HFF-Myc (cell line): ENCODE measurements at regions not wholly inside any gene's neighbourhood (a gene's known extent, or its start where the extent isn't known, plus 50 kb on each side); places are given as distances from the start of the nearest gene placed in this dataset.

Source experiments
- DNase-seq: peaks from one replicate; pipeline ENCODE4 v3.0.0-alpha.2; 2011; ENCODE audit warnings: low read depth; ENCODE audit errors: extremely low read depth
- H3K4me3 ChIP-seq: replicated peaks from 2 replicates; pipeline ENCODE4 v1.5.1; 2011; ENCODE audit warnings: low read depth, mild to moderate bottlenecking, control low read depth, low read length
- TF ChIP-seq, protein P1 (sequence below): IDR thresholded peaks from 2 replicates; pipeline ENCODE4 v1.5.1; 2012; ENCODE audit warnings: mild to moderate bottlenecking, low read depth, low read length, control low read depth; ENCODE audit errors: missing control alignments

DNA sequence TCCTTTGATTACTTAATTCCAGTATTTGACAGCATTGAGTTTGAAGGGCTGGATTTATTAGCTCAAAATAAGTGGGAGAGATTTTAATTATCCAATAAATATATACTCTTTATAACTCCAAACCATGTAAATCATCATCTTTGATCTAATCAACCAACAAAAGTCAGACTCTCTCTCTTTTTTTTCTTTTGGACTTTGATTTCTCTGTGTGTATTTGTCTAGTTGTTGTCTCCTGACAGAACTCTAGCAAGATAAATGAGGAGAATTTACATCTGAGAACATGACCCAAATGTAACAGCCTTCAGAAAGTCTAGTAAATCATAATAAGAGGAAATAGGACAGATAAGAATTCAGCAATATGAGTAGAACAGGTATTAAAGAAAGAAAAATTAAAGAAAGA is 567.1 kb downstream of the PPARGC1A start:
- H3K4me3 ChIP-seq, result no peak overlapping the region

DNA sequence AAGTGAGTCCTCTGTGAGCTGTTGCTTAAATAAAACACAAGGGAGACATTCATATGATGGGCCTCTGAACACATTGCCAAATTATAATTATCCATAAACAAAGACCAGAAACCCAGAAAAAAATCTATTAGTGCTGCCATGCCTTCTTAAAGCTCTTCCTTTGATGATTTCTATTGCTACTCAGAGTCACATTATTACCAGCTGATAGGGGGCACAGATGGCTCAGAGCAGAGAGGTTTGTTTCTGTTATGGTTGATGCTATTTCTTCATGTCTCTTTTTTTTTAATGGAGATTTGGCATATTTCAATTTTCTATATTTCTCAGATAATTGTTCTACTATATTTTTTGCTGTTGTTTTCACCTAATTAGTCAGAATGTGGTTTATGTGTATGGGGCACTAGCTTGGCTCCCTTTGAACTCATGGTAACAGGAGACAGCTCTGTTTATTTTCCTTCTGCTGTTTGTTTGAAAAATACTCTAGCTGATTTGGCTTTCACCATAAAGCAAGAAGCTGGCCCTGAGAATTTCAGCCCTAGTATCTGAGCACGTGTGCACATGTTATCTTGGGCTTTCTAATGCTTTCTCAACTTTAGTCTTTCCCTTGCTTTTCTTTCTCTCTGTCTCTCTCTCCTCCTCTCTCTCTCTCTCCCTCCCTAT is 568.8 kb downstream of the PPARGC1A start:
- no peak for DNase-seq
- TF ChIP-seq, protein P1, sequence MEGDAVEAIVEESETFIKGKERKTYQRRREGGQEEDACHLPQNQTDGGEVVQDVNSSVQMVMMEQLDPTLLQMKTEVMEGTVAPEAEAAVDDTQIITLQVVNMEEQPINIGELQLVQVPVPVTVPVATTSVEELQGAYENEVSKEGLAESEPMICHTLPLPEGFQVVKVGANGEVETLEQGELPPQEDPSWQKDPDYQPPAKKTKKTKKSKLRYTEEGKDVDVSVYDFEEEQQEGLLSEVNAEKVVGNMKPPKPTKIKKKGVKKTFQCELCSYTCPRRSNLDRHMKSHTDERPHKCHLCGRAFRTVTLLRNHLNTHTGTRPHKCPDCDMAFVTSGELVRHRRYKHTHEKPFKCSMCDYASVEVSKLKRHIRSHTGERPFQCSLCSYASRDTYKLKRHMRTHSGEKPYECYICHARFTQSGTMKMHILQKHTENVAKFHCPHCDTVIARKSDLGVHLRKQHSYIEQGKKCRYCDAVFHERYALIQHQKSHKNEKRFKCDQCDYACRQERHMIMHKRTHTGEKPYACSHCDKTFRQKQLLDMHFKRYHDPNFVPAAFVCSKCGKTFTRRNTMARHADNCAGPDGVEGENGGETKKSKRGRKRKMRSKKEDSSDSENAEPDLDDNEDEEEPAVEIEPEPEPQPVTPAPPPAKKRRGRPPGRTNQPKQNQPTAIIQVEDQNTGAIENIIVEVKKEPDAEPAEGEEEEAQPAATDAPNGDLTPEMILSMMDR, result no peak

More for the DNA sequence above, 567.1 kb downstream of the PPARGC1A start:
- TF ChIP-seq, protein P1, result no peak
- no peak for DNase-seq

DNA sequence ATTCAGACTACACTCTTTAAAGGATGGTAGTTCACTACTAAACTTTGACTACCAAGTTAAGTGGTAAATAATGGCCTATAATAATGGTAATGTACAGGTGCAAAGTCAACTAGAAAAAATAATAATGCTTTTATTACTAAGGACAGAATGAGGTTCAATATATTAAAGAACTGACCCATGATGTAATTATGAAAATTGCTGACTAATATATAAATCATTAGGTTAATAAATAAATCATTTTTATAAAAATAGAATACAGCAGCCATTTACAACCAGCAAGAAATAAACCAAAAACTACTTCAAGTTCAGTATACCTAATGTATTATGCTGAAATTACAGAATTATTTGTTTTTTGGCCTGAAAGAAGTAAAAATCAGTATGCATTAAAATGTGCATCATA is 577.2 kb downstream of the PPARGC1A start:
- no peak overlapping the region for H3K4me3 ChIP-seq
- DNase-seq, result no peak
- TF ChIP-seq, protein P1, result no peak

More for the DNA sequence above, 568.8 kb downstream of the PPARGC1A start:
- H3K4me3 ChIP-seq, result no peak overlapping the region

DNA sequence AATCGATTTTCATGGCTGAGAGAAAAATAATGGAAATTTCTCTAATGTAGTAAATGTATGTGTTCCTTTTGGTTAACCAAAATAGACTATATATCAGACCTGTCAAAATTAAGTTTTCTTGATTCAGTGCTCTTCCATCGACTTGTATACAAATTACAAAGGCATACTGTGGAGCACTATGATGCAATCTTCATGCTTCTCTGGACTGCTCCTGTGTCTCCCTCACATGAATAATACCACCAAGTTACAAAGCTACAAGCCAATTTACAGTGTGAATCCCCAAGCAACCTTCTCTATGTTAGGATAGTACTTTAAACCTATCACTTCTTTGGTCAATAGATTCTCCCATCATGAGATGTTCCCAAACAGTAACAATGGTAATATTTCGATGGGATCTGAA is 577.9 kb downstream of the PPARGC1A start:
- no peak for DNase-seq
- TF ChIP-seq, protein P1, result no peak
- H3K4me3 ChIP-seq, result no peak overlapping the region

DNA sequence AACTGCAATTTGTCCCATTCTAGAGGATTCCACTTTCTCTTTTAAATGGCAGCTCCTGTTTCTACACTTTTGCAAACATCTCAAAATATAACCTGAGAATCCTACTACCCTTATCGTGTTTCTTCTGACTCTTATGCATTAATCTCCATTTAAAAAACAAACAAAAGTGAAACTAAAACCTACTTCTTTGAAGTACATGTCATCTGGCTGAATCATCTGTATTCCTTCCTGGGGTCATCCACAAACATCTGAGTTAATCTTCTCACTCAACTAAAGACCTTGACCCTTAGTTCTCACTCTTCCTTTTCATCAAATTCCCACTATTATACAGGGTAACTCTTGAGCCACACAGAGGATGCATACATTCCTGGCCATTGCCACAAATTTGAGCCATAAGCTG is 584.8 kb downstream of the PPARGC1A start:
- no peak for DNase-seq
- no peak overlapping the region for H3K4me3 ChIP-seq
- TF ChIP-seq, protein P1, result no peak

DNA sequence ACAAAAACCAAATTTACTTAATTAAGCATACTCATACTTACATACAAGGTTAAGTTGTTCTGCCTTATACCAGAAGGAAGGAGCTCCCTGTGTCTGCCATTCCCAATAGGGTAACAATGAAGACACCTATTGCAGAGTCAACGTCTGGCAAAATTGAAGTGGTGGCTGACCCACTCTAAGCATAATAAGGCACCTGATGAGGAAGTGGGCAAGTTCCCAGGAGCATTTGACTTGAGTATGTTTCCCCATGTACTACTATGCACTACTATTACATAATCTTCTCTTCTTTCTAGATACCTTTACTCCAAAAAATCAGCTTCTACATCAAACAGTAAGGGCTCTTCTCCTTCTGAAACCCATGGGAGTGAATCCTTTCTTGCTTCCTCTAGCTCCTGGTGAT is 591.5 kb downstream of the PPARGC1A start:
- H3K4me3 ChIP-seq, result no peak overlapping the region
- TF ChIP-seq, protein P1, result no peak
- no peak for DNase-seq

DNA sequence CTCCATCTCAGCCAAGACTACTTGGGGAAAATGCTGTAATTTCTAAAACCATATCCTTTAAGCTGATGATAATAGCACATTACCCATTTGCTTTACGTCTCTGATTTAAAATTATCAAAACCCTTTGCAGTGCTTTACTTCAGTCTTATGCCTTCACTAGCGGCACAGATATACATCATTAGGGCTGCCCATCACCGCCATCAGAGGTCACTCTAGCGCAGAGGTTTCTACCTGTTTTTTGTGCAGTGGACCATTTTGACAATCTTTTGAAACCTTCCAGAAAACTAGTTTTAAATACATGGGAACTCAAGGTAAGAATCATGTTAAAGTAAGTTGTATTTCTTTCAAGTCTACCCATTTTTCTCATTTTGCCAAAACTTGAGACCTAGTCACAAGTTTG is 592.5 kb downstream of the PPARGC1A start:
- TF ChIP-seq, protein P1, result no peak
- no peak for DNase-seq
- H3K4me3 ChIP-seq, result no peak overlapping the region
